ENCODE measurements at regions not wholly inside any gene's neighbourhood (a gene's known extent, or its start where the extent isn't known, plus 50 kb on each side); places are given as distances from the start of the nearest gene placed in this dataset.
A peak's percentile ranks its signal among the peaks of the same experiment; 100 is the strongest.

- H3K4me1 ChIP-seq (ENCODE audit: control insufficient read depth, low read length), result no peaks in the 10 kb centered on the region
- H3K36me3 ChIP-seq (ENCODE audit: control insufficient read depth, low read length), result no peaks in the 10 kb centered on the region
- TF ChIP-seq EZH2phosphoT487 (IDR thresholded peaks at IDR 0.05; ENCODE audit: borderline replicate concordance, low read length), result no peak
- TF ChIP-seq, protein P1, sequence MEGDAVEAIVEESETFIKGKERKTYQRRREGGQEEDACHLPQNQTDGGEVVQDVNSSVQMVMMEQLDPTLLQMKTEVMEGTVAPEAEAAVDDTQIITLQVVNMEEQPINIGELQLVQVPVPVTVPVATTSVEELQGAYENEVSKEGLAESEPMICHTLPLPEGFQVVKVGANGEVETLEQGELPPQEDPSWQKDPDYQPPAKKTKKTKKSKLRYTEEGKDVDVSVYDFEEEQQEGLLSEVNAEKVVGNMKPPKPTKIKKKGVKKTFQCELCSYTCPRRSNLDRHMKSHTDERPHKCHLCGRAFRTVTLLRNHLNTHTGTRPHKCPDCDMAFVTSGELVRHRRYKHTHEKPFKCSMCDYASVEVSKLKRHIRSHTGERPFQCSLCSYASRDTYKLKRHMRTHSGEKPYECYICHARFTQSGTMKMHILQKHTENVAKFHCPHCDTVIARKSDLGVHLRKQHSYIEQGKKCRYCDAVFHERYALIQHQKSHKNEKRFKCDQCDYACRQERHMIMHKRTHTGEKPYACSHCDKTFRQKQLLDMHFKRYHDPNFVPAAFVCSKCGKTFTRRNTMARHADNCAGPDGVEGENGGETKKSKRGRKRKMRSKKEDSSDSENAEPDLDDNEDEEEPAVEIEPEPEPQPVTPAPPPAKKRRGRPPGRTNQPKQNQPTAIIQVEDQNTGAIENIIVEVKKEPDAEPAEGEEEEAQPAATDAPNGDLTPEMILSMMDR (IDR thresholded peaks at IDR 0.05; ENCODE audit: low read depth, low read length, poor library complexity, severe bottlenecking), result no peak
- peaks cover 6% of the 10 kb centered on the region; the same call in 1 of the 2 replicates for H3K9me3 ChIP-seq (ENCODE audit: control insufficient read depth, insufficient read depth, low read length)
- H3K27ac ChIP-seq (ENCODE audit: low read depth, low read length), result no peak overlapping the region
- no peaks in the 10 kb centered on the region for H3K27me3 ChIP-seq (ENCODE audit: control insufficient read depth, low read length)
- no peaks in the 10 kb centered on the region for H3F3A ChIP-seq (ENCODE audit: control insufficient read depth, insufficient read depth)
- H3K4me2 ChIP-seq (ENCODE audit: low read length), result no peak overlapping the region
- no peaks in the 10 kb centered on the region for H4K20me1 ChIP-seq (ENCODE audit: control insufficient read depth, insufficient read depth, low read depth, low read length)
- no peak overlapping the region for H3K4me3 ChIP-seq (ENCODE audit: low read length)
- H3K9me2 ChIP-seq (replicated peaks; ENCODE audit: control insufficient read depth, low read length), result no peaks in the 10 kb centered on the region
- no peaks in the 10 kb centered on the region for H3K79me2 ChIP-seq (ENCODE audit: control insufficient read depth, low read length)
These were observed 168.8 kb upstream of the ST8SIA2 start for GRCh38 chr15:92224843-92225242.

DNA sequence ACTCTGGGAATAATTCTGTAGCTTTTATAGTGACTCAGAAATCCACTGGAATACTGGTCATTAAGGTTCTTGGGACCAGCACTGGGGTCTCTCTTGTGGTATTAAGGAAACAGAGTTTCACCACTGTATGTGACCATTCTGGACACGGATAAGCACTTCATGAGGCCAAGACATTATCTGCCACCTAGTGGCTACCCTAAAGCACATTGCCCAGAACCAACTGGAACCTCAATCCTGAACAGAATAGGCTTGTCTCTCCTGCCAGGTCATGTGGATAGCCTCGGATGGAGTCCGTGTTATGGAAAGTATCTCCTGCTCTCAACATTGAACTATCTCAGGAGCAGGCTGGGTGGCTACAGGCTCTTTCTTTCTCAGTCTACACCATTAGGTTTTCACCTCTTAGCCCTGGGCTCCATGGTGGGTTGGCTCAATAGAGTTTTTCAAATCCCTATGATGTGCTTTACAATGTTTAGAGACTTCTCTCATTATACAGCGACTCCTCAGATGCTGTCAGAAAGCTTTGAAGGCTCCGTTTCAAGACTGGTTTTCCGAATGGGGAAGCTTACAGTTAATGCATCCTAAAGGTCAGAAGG, 167.6 kb upstream of the ST8SIA2 start:
- no peaks in the 10 kb centered on the region for H3K79me2 ChIP-seq (ENCODE audit: control insufficient read depth, low read length)
- TF ChIP-seq, protein P1 (IDR thresholded peaks at IDR 0.05; ENCODE audit: low read depth, low read length, poor library complexity, severe bottlenecking), result peak; percentile 50
- no peak for TF ChIP-seq EZH2phosphoT487 (IDR thresholded peaks at IDR 0.05; ENCODE audit: borderline replicate concordance, low read length)
- no peaks in the 10 kb centered on the region for H3K27me3 ChIP-seq (ENCODE audit: control insufficient read depth, low read length)
- H3K4me2 ChIP-seq (ENCODE audit: low read length), result no peak overlapping the region
- H3K4me1 ChIP-seq (ENCODE audit: control insufficient read depth, low read length), result no peaks in the 10 kb centered on the region
- H4K20me1 ChIP-seq (ENCODE audit: control insufficient read depth, insufficient read depth, low read depth, low read length), result no peaks in the 10 kb centered on the region
- no peak overlapping the region for H3K4me3 ChIP-seq (ENCODE audit: low read length)
- H3K9me2 ChIP-seq (replicated peaks; ENCODE audit: control insufficient read depth, low read length), result no peaks in the 10 kb centered on the region
- H3K9me3 ChIP-seq (ENCODE audit: control insufficient read depth, insufficient read depth, low read length), result peaks cover 6% of the 10 kb centered on the region; the same call in 1 of the 2 replicates
- no peak overlapping the region for H3K27ac ChIP-seq (ENCODE audit: low read depth, low read length)
- no peaks in the 10 kb centered on the region for H3F3A ChIP-seq (ENCODE audit: control insufficient read depth, insufficient read depth)
- H3K36me3 ChIP-seq (ENCODE audit: control insufficient read depth, low read length), result no peaks in the 10 kb centered on the region

- no peaks in the 10 kb centered on the region for H3F3A ChIP-seq (ENCODE audit: control insufficient read depth, insufficient read depth)
- no peak for TF ChIP-seq EZH2phosphoT487 (IDR thresholded peaks at IDR 0.05; ENCODE audit: borderline replicate concordance, low read length)
- TF ChIP-seq, protein P1 (IDR thresholded peaks at IDR 0.05; ENCODE audit: low read depth, low read length, poor library complexity, severe bottlenecking), result no peak
- H3K9me2 ChIP-seq (replicated peaks; ENCODE audit: control insufficient read depth, low read length), result no peaks in the 10 kb centered on the region
- no peaks in the 10 kb centered on the region for H3K36me3 ChIP-seq (ENCODE audit: control insufficient read depth, low read length)
- no peaks in the 10 kb centered on the region for H3K79me2 ChIP-seq (ENCODE audit: control insufficient read depth, low read length)
- H3K27me3 ChIP-seq (ENCODE audit: control insufficient read depth, low read length), result no peaks in the 10 kb centered on the region
- H3K4me2 ChIP-seq (ENCODE audit: low read length), result no peak overlapping the region
- H3K9me3 ChIP-seq (ENCODE audit: control insufficient read depth, insufficient read depth, low read length), result peaks cover 6% of the 10 kb centered on the region; the same call in 1 of the 2 replicates
- no peaks in the 10 kb centered on the region for H4K20me1 ChIP-seq (ENCODE audit: control insufficient read depth, insufficient read depth, low read depth, low read length)
- H3K4me1 ChIP-seq (ENCODE audit: control insufficient read depth, low read length), result no peaks in the 10 kb centered on the region
- H3K4me3 ChIP-seq (ENCODE audit: low read length), result no peak overlapping the region
- H3K27ac ChIP-seq (ENCODE audit: low read depth, low read length), result no peak overlapping the region
These were observed 164.9 kb upstream of the ST8SIA2 start for GRCh38 chr15:92228830-92229229.

All from DOHH2 (cell line).